ENCODE measurements at regions not wholly inside any gene's neighbourhood (a gene's known extent, or its start where the extent isn't known, plus 50 kb on each side); places are given as distances from the start of the nearest gene placed in this dataset.
A peak's percentile ranks its signal among the peaks of the same experiment; 100 is the strongest.

DNA sequence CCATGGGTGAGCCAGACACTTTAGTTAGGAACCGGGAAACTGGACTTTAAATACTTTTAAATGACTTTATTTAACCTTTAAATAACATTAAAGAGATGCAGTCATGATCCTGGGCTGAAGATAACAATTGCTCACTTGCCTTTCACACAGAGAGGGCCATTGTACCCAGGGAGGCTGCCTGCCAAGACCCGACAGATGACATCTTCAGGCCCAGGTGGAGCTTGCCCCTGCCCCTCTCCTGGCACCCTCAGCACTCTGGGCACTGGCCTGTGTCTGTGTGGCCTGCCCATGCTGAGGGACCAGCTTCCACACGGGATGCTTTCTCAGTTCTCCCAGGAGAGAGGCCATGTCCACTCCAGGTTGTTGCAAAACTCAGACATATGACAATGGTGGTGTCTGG, 216.4 kb upstream of the MYT1L start:
- intact Hi-C loops (cut with micrococcal nuclease), result no loop called here
- ATAC-seq (no peak), DNase-seq (no peak)

DNA sequence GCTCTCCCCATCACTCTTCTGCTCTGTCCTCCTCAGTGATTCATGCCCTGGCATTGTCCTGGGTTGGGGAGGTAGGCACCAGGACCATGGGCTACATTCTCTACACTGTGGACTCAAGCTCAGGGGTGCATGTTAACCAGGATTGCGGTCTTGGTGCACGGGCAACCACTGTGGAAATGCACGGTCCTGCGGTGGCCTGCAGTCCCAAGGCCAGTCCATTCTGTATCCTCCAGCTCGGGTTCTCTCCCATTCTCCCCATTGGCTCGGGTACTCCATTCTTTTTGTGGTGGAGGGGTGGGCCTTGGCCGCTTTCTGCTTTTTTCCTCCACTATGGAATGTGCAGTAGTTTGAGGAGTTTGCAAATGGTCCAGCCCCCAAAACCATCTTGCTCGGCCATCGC, 215.0 kb upstream of the MYT1L start:
- intact Hi-C loops (cut with micrococcal nuclease), result no loop called here
- DNase-seq, result no peak
- no peak for ATAC-seq

DNA sequence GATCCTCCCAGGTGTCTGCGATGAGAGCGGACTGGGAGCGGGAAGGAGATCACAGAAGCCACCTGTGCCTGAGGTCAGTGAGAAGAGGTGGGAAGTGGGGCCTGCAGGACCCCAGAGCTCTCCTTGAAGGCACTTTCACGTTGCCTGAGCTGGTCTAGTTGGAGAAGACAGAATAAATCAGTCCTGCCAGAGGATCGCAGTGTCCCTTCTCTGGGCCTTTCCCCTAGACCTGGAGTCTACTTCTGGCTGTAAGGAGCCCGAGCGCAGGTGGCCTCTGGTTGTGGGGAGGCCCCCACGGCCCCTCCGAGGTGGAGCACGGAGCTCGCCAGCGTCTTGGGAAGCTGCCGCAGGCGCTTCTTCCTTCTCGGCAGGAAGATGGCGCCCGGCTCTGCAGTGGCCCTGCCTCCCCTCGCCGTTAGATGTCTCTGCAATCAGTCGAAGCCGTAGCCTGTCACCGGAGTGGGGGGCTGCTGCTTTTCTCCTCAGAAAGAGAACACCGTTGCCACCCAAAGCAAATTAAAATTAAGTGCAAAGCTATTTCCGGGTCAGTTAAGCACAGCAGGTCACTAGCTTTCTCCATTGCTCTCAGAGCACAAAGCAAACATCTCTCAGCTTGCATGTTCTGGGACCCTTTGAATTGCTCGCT, 212.0 kb upstream of the MYT1L start:
- no peak for ATAC-seq
- no peak for DNase-seq
- intact Hi-C loops (cut with micrococcal nuclease), result no loop called here

DNA sequence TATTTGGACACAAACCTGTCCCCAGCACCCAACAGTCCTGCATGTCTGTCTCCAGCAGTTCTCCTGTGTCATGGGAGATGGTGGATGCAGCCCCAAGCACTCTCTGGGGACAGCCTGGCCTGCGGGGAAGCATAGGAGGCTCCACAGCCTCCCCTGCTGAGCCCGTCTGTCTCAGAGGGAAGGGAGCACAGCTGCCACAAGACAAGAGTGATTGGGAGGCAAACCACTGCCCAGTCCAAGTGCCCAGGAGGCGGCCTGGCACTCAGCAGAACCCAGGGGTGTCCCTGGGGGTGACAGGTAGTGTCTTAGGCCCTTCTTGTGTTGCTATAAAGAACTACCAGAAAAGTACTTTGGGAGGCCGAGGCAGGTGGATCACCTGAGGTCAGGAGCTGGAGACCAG, 211.2 kb upstream of the MYT1L start:
- intact Hi-C loops (cut with micrococcal nuclease), result no loop called here
- DNase-seq (no peak), ATAC-seq (no peak)

DNA sequence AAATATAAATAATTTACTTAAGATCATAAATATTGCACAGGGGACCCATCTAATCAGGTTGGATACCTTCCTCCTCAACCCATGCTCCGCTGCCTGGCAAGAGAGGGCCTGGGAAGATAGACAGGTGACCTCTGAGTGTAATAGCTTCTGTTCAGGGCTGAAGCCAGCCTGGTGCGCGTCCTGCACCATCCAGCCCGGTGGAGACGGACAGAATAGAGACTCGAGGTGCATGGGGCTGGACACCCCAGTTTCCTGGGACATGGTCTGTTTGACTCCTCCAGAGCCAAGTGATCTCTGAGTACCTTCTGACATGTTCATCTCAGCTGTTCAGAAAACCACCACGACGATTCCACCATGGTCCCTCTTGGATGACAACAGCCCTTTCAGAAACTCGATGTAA, 209.3 kb upstream of the MYT1L start:
- no peak for DNase-seq
- intact Hi-C loops (cut with micrococcal nuclease), result no loop called here
- no peak for ATAC-seq

DNA sequence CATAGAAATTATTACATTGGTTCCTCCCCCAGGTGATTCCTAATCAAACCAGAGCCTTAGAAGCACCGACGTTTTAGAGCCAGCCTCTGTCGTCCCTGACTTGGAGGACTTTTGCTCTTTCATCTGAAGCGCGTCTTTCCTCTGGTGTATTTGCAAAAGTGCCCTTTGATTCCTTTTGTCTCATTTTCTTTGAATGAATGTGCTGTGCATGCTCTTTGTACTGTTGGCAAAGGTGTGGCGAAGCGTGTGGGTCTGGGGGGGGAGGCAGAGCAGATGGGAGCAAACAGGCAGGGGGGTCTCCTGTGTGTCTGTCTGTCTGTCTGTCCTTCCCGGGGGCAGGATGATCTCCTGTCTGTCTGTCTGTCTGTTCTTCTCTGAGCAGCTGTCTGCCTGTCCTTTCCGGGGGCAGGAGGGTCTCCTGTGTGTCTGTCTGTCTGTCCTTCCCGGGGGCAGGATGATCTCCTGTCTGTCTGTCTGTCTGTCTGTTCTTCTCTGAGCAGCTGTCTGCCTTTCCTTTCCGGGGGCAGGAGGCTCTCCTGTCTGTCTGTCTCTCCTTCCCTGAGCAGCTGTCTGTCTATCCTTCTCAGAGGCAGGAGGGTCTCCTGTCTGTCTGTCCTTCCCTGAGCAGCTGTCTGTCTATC, 205.5 kb upstream of the MYT1L start:
- intact Hi-C loops (cut with micrococcal nuclease), result no loop called here
- ATAC-seq (no peak), DNase-seq (no peak)

DNA sequence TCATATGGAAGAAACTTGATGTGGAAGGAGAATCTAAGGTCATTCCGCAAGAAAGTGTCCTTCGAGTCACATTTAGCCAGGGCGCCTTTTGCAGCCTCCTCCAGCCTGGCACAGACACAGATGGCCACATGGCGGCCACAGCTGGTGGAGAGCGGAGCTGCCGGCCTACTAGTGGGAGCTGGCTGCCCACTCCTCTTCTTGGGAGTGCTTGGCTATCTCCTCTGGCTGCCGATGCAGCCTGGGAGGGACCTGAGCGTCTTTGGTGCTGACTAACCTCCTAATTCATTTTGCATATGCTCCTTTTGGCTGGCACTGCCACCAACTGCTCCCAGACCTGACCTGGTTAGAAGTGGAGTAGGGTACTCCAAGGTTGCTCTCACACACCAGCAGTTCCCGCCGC, 199.3 kb upstream of the MYT1L start:
- ATAC-seq (no peak), DNase-seq (no peak)
- intact Hi-C loops (cut with micrococcal nuclease), result no loop called here

DNA sequence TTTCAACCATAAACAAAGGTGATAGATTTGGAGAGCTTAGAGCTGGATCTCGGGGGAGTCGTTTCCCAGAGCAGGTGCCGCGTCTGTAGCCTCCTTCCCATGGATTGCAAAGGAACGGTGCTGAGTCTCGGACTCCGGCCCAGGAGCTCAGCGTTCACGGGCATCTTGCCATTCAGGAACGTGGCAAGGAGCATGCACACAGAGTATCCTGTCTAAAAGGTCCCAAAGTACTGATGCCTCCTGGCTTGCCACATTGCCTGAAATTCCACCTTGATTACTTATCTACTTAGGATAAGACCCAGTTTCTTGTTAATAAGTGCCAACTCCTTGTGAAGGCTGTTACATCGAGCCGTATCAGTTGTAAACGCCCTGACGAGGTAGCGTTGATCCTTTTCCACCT, 197.8 kb upstream of the MYT1L start:
- no peak for ATAC-seq
- no peak for DNase-seq
- intact Hi-C loops (cut with micrococcal nuclease), result no loop called here

DNA sequence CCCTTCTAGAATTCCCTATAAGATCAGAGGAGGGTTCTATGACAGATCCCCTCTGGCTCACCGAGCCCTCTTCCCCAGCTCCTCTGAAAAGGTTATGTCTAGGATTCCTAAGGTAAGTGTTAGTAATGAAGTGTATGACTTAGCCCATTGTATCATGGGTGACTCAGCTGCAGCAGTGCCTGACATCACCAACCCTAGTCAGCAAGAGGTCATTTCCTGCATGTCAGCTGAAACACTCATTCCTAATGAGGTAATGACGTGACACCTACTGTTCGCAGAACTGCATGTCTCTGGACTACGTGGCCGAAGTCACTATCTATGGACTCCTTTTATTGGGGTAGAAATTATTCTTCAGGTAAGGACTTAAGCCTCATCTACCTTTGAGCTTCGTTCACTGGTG, 196.1 kb upstream of the MYT1L start:
- ATAC-seq (no peak), DNase-seq (no peak)
- intact Hi-C loops (cut with micrococcal nuclease), result no loop called here

DNA sequence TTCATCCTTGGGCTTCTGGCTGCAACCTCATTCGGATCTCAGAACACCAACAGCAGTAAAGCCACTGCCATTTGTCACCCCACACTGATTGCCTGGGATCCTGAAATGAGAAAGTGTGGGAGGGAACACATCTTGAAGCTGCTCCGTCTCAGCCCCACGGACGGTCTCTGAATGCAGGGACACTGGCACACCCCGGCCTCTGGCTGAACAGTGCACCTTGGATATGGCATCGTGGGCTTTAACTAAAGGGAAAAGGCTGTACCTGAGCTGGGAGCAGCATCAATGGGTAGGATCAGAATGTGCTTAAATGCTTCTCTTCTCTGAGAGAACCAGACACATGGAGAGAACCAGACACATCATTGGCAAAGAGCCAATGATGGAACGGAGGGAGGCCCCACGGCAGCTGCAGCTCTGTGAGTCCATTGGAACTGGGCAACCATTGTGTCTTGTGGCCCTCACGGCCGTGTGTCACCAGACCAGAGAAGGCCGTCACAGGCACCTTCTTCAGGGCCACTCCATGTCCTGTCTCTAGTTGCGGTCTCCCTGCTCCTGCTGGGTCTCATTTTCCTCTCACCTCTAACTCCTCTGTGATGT, 193.4 kb upstream of the MYT1L start:
- ATAC-seq (no peak), DNase-seq (no peak)
- intact Hi-C loops (cut with micrococcal nuclease), result no loop called here

DNA sequence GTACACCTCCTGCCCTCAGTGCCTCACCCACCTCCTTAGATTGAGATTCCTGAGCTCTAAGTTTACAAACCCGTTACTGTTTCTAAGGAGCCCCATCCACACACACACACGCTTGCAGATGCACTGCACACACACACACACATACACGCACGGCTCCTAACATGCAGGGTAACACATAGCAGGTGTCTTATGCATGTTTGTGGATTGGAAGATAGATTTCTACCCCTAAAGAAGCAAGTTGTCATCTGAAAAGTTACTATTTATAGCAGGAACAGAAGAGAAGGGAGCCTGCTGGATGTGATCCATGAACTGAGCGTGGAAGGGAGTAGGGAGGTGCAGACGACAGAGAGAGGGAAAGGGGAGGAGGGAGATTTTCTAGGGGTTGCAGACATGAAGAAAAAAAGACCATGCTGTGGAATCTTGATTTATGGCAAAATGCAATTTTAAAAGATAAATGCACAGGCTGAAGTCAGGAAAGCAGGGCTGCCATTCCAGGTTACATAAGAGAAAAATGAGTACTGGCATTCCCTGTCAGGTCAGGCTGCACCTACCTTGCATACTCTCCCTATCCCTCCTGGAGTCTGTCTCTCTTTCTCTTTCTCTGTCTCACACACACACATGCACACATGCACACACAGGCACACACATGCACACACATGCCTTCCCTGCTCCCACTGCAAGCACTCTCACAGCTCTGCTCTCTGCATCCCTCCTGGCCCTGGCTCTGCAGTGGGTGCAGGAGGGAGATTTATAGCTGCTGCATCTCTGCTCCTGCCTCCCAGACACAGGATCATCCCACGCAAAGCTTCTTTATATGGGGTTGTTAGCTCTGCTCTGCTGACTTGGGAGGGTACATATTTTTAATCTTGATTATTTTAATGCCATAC, 192.6 kb upstream of the MYT1L start:
- DNase-seq (no peak), ATAC-seq (peak; percentile 70)
- intact Hi-C loops (cut with micrococcal nuclease), result no loop called here

DNA sequence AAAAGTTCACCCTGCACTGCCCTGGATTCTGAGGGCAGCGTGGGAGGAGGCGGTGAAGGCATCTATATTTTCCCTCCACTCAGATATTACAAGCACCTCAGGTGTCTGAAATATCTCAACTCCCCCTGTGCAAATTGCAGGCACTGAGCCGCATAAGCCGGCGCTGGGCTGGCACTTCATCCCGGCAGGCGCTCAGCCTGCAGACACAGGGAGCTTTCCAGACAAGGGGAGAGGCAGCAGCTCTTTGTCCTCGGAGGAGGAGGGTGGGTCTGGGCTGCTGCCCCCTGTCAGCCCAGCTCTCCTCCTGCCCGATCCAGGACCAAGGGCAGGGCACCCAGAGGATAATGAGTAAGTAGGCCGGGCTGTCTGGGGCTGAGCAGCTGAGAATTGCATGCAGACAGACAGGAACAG, 189.3 kb upstream of the MYT1L start:
- intact Hi-C loops (cut with micrococcal nuclease), result no loop called here
- no peak for DNase-seq
- ATAC-seq, result peak; percentile 39

DNA sequence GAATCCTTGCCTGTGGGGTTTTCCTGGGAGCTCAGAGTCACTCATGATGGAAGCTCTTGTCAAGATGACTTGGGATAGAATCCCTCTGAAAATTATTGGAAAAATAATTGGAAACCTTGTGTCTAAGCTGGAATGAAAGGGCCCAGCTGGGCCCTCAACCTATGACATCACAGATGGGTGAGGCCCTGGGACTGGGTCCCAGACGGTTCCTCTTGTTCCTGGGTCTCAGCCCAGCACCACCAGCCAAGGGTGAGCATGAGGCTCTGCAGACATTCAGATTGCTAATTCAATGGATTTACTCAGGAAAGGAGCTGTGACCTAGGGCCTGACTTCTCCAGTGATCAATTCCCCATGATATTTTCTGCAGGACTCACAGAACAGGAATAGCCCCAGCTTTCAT, 188.3 kb upstream of the MYT1L start:
- intact Hi-C loops (cut with micrococcal nuclease), result no loop called here
- ATAC-seq (no peak), DNase-seq (no peak)

DNA sequence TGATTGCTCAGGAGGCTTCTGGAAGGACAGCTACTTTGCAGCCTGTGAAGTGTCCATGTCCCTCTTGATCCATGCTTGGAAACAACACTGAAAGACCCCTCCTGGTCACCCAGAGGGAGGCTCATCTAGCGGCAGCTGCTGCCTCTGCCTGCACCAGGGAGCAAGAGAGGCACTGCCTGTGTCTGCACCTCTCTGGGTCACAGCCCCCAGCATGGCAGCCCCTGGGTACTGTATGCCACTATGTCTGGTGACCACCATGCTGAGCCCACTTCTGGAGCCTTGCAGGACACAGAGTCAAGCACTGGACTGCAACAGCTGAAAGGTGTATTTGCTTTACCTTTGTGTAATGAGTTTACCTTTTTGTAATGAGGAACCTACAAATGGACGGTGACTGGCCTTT, 186.3 kb upstream of the MYT1L start:
- intact Hi-C loops (cut with micrococcal nuclease), result no loop called here
- no peak for ATAC-seq
- DNase-seq, result no peak

DNA sequence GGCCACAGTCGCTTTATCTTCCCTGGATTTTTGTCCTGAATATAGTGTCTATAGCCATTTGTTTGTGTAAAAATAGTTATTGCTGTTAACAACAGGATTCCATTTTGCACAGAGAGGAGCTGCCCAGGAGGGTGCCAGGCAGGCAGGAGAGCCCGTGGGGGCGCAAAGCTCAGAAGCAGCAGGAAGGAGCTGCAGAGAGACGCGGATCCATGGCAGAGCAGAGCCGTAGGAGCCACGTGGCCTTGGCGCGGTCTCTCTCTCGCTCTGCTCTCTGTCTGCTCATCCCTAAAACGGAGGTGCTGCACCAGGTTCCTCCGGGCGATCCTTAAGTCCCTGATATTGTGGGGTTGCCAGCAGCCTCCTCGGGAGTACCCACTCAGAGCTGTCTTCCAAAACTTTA, 185.3 kb upstream of the MYT1L start:
- intact Hi-C loops (cut with micrococcal nuclease), result no loop called here
- ATAC-seq, result no peak
- DNase-seq, result no peak

DNA sequence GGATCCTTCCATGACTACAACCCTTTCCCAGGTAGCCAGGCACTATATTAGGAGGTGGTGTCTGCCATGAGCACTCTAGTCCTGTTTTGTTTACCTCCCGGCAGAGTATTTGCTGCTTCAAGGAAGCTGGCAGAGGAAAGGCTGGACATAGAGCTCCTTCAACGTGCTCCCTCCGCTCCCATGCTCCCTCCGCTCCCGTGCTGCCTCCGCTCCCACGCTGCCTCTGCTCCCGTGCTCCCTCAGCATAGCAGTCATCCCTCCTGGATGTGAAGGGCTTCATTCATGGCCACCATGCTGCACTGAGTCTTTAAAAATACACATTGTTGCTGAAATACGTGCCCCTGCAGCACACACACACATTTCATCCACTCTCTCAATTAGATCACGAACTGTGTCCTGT, 181.9 kb upstream of the MYT1L start:
- intact Hi-C loops (cut with micrococcal nuclease), result no loop called here
- ATAC-seq (no peak), DNase-seq (no peak)

DNA sequence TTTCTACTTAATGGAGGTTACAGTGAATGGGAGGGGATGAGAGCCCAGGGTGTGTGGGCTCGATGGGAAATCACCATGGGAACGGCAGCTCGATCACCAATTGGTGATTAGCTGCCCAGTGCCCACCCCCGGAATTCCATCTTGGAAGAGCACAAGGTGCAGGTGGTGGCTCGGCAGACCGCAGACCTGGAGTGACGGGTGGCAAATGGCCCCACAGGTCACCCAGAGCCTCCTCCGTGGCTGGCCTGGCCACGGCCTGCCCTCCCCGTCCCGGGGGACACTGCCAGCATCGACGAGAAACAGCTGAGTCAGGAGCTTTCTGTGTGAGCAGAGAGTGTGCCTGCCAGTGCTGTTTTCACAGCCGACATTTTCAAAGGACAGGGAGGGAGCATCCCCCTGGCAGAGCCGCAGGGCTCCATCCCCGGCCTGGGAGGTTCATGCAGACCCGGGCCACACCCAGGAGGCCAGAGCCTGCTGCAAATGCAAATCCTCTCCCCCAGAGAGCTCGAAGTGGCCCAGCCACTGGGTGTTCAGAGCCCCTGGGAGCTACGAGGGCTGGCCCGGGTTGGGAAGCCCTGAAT, 176.4 kb upstream of the MYT1L start:
- DNase-seq (no peak), ATAC-seq (no peak)
- intact Hi-C loops (cut with micrococcal nuclease), result no loop called here

DNA sequence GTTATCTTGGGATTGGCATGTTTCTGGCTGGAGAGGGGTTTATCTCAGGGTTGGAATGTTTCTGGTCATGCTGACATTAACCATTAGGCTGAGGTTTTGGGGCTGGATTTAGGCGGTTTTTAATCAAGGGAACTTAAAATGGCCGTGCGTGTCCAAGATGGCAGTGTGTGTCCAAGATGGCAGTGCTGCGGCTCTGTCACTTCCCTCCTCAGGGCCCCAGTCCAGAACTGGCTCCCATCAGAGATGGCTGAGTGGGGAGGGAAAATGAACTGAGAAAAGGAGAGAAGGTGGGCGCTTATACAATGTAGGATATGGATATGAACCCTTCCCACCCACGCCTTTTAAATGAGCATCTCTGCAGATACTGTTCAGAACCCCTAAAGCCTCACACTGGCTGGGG, 175.5 kb upstream of the MYT1L start:
- intact Hi-C loops (cut with micrococcal nuclease), result no loop called here
- ATAC-seq (no peak), DNase-seq (no peak)

DNA sequence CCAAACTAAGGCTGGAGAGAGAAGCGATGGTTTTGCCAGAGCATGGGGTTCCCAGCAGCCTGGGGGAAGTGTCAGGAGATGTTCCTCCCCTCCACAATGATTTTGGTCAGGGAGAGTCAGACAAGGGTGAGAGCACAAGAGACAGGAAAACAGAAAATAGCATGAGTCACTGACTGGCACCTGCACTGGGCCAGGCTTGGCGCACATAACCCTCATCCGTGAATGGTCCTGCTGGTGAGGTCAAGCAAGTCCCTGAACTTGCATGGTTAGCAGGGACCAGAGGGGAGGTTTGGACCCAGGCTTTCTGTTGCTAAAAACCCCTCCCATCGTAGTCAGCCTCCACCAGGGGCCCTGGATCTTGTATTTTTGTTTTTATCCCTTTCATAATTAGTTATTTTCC, 174.5 kb upstream of the MYT1L start:
- no peak for ATAC-seq
- DNase-seq, result no peak
- intact Hi-C loops (cut with micrococcal nuclease), result no loop called here

DNA sequence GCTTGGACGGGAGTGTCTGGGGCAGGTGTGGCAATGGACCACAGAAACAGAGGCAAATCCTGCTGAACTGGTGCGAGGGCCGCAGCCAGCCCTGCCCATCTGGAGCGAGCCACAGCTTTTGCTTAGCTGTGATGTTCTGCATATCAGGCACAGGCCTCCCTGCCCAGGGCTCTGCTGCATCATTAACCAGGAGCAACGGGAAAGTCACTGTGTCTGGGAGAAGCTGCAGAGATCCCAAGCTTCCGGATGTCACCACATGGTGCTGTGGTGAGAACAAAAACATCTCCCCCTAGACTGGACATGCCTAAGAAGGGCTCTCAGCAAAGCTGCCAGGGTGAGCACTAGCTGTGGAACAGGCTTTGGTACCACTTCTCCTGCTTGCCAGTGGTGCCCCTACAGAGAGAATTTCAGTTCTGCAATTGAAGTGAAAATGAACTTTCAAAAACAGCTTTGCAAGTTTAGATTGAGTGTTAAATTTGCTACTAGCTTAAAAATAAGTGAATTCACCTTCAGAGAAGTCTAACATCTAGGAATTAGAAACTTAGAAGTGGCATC, 172.9 kb upstream of the MYT1L start:
- intact Hi-C loops (cut with micrococcal nuclease), result no loop called here
- no peak for ATAC-seq
- no peak for DNase-seq

Measured in left ventricle myocardium superior (tissue), 1 donor.